C4-2B (cell line): ENCODE measurements at regions not wholly inside any gene's neighbourhood (a gene's known extent, or its start where the extent isn't known, plus 50 kb on each side); places are given as distances from the start of the nearest gene placed in this dataset.

Experiments
- H3K27ac ChIP-seq: fragments of 450-650 bp; 2 replicates; pipeline ENCODE4 v1.5.1; 2017
- ZFX ChIP-seq: fragments of 450-650 bp; IDR thresholded peaks from 2 replicates; pipeline ENCODE4 v1.6.1; 2017
- TF ChIP-seq, protein P1 (sequence below): fragments of 450-650 bp; conservative IDR thresholded peaks from 2 replicates; pipeline ENCODE4 v1.5.1; 2017; ENCODE audit warnings: mild to moderate bottlenecking

- TF ChIP-seq, protein P1, sequence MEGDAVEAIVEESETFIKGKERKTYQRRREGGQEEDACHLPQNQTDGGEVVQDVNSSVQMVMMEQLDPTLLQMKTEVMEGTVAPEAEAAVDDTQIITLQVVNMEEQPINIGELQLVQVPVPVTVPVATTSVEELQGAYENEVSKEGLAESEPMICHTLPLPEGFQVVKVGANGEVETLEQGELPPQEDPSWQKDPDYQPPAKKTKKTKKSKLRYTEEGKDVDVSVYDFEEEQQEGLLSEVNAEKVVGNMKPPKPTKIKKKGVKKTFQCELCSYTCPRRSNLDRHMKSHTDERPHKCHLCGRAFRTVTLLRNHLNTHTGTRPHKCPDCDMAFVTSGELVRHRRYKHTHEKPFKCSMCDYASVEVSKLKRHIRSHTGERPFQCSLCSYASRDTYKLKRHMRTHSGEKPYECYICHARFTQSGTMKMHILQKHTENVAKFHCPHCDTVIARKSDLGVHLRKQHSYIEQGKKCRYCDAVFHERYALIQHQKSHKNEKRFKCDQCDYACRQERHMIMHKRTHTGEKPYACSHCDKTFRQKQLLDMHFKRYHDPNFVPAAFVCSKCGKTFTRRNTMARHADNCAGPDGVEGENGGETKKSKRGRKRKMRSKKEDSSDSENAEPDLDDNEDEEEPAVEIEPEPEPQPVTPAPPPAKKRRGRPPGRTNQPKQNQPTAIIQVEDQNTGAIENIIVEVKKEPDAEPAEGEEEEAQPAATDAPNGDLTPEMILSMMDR, result no peak
- TF ChIP-seq ZFX, result no peak
- H3K27ac ChIP-seq, result no peak overlapping the region
Measured at GRCh38 chr2:15761910-15762309, 170.2 kb downstream of the DDX1 start.

- H3K27ac ChIP-seq, result no peak overlapping the region; the same call in 1 of the 2 replicates
- TF ChIP-seq ZFX, result no peak
- TF ChIP-seq, protein P1, result no peak
Measured at GRCh38 chr2:15762449-15762848, 170.8 kb downstream of the DDX1 start.

GRCh38 chr2:15763106-15763821 is 171.6 kb downstream of the DDX1 start:
- TF ChIP-seq, protein P1, result no peak
- no peak for TF ChIP-seq ZFX
- peak overlapping the region; percentile 5; the same call in 1 of the 2 replicates for H3K27ac ChIP-seq

DNA sequence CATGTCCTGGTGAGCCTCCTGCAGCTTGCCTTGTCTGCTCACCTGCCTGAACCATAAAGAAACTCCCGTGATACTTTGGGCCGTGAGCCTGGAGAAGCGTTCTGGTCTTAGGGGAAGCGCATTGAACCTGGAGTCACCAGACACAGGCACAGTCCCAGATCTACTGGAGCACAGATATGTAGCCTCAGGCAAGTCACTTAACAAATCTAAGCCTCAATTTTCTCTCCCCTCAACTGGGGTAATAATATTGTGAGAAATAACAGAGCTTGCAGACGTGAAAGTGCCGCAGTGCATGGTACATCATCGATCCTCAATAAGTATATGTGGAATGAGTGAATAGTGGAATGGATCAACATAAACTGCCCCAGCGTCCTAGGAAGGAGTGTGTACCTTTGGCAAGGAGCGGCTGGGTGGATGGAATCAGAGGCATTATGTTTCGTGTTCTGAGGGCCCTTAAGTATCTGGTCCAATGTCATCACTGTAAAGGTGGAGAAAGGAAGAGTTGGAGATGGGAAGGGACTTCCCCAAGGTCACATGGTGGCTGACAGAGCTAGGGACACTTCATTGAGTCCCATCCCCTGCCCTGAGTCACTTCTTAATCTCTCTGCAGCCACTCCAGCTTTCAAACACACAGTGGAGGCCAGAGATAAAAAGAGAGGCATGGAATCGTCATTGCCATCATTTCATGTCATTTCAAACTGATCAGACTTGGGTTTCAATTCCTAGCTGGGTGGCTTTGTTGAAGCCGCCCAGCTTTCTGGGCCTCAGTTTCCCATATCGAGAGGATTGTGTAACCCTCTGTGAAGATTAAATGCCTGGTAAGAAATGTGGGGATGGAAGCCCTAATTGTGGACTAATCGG is 172.4 kb downstream of the DDX1 start:
- no peak for TF ChIP-seq ZFX
- TF ChIP-seq, protein P1, result no peak
- H3K27ac ChIP-seq, result peak overlapping the region; percentile 52

GRCh38 chr2:15764683-15765011 is 173.0 kb downstream of the DDX1 start:
- no peak for TF ChIP-seq ZFX
- TF ChIP-seq, protein P1, result no peak
- H3K27ac ChIP-seq, result peak overlapping the region; percentile 52

DNA sequence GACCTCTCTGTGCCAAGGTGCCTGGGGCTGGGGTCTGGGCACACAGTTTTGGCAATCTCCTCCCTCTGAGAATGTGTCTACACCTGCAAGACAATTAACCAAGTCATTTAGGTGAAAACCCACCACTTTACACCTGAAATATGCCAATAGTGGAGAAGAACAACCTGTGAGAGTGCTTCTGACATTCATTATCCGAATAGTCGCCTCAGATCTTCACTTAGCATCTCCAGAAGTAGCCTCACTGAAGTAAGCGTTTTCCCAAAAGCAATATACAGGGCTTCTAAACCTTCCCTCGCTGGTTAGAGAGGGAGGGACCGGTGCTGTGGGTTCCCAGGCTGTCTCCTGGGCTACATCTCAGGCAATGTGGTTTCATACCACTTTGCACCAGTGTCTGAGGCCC is 173.5 kb downstream of the DDX1 start:
- H3K27ac ChIP-seq, result peak overlapping the region; percentile 52
- no peak for TF ChIP-seq ZFX

GRCh38 chr2:15765686-15766302 is 174.1 kb downstream of the DDX1 start:
- TF ChIP-seq ZFX, result no peak
- TF ChIP-seq, protein P1, result no peak
- peak overlapping the region; percentile 52 for H3K27ac ChIP-seq
